T follicular helper cell (primary cell): ENCODE measurements at regions not wholly inside any gene's neighbourhood (a gene's known extent, or its start where the extent isn't known, plus 50 kb on each side); places are given as distances from the start of the nearest gene placed in this dataset.

ENCODE experiments used
- DNase-seq: peaks from one replicate; pipeline ENCODE4 v3.0.0-alpha.2; 2020; ENCODE audit warnings: low read depth

- DNase-seq = peak; percentile 25
These were observed 226.8 kb upstream of the IGF1R start for GRCh38 chr15:98421419-98422129.

GRCh38 chr15:98422130-98422478, 226.2 kb upstream of the IGF1R start:
- no peak for DNase-seq

- no peak for DNase-seq
These were observed 223.2 kb upstream of the IGF1R start for GRCh38 chr15:98425173-98425572.

- DNase-seq = no peak
These were observed 221.0 kb upstream of the IGF1R start for GRCh38 chr15:98427321-98427720.

- DNase-seq = peak; percentile 18
These were observed 219.9 kb upstream of the IGF1R start for GRCh38 chr15:98428253-98428989.

GRCh38 chr15:98431171-98431570, 217.2 kb upstream of the IGF1R start:
- DNase-seq = no peak

GRCh38 chr15:98433346-98433745, 215.0 kb upstream of the IGF1R start:
- DNase-seq = no peak

GRCh38 chr15:98433856-98434255, 214.5 kb upstream of the IGF1R start:
- no peak for DNase-seq

- no peak for DNase-seq
These were observed 210.6 kb upstream of the IGF1R start for GRCh38 chr15:98437752-98438151.

- no peak for DNase-seq
These were observed 210.0 kb upstream of the IGF1R start for GRCh38 chr15:98438326-98438725.

GRCh38 chr15:98438907-98439306, 209.4 kb upstream of the IGF1R start:
- DNase-seq = no peak

GRCh38 chr15:98439523-98439942, 208.8 kb upstream of the IGF1R start:
- no peak for DNase-seq

GRCh38 chr15:98440917-98441316, 207.4 kb upstream of the IGF1R start:
- no peak for DNase-seq

GRCh38 chr15:98441599-98441998, 206.7 kb upstream of the IGF1R start:
- DNase-seq = no peak

- DNase-seq = peak; percentile 24
These were observed 205.9 kb upstream of the IGF1R start for GRCh38 chr15:98442379-98442833.

GRCh38 chr15:98442901-98443300, 205.4 kb upstream of the IGF1R start:
- DNase-seq = no peak

GRCh38 chr15:98443526-98443925, 204.8 kb upstream of the IGF1R start:
- no peak for DNase-seq

- DNase-seq = no peak
These were observed 204.2 kb upstream of the IGF1R start for GRCh38 chr15:98444138-98444537.

GRCh38 chr15:98445315-98445714, 203.0 kb upstream of the IGF1R start:
- DNase-seq = no peak

GRCh38 chr15:98446083-98446482, 202.3 kb upstream of the IGF1R start:
- DNase-seq = no peak

- no peak for DNase-seq
These were observed 201.3 kb upstream of the IGF1R start for GRCh38 chr15:98447069-98447468.

GRCh38 chr15:98451236-98451635, 197.1 kb upstream of the IGF1R start:
- DNase-seq = no peak

- DNase-seq = no peak
These were observed 196.1 kb upstream of the IGF1R start for GRCh38 chr15:98452238-98452637.

GRCh38 chr15:98455904-98456303, 192.4 kb upstream of the IGF1R start:
- no peak for DNase-seq
